Activated CD8-positive, alpha-beta memory T cell treated with anti-CD3 and anti-CD28 coated beads for 36 hours (primary cell): ENCODE measurements at regions not wholly inside any gene's neighbourhood (a gene's known extent, or its start where the extent isn't known, plus 50 kb on each side); places are given as distances from the start of the nearest gene placed in this dataset.

Experiments used
- CTCF ChIA-PET: fragments of 350-600 bp; sonication (Branson Sonifier 250); formaldehyde crosslinking; loops from one replicate; lab custom pipeline; 2021; ENCODE audit warnings: antibody characterized with exemption; lab: Charles Lee
- POLR2A ChIA-PET: fragments of 350-600 bp; sonication (Branson Sonifier 250); formaldehyde crosslinking; loops from one replicate; lab custom pipeline; 2021; ENCODE audit warnings: antibody characterized with exemption; lab: Charles Lee

DNA sequence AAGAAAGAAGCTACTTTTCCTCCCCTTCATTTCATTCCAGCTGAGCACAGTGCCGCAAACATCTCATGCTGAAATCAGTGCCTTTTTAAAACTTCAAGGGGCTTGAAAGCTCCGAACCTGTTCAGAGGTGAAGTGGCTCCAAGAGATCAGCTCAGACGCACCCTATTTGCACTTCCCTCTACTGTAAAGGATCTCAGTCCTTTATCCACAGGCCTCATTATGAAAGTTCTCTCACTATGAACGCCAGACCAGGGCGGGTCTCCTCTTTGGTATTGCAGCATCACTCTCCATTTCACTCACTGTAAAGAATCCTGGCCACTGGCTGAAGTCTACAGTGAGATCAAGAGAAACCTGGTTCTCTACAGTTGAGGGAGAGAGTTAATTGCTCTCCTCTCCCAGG lies 232.7 kb upstream of the POU3F2 start:
- ChIA-PET CTCF (no interaction called here), POLR2A (no interaction called here)

DNA sequence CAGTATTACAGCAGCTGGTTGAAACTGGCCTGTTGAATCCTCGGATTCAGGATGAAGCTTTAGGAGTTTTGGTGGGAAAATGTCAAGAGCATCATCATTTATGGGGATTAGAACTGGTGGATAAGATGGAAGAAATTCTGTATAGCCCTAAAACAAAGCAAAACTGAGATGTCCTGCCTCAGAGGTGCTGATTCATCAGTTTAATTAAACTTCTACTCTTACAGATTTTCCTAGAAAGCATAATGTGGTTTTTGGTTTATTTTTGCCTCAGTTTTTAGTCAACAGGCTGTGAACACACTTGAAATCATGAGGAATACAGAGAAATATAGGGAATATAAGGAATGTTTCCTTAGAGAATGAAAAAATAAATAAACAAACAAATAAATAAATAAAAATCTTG lies 228.7 kb upstream of the POU3F2 start:
- ChIA-PET CTCF (no interaction called here), POLR2A (no interaction called here)

DNA sequence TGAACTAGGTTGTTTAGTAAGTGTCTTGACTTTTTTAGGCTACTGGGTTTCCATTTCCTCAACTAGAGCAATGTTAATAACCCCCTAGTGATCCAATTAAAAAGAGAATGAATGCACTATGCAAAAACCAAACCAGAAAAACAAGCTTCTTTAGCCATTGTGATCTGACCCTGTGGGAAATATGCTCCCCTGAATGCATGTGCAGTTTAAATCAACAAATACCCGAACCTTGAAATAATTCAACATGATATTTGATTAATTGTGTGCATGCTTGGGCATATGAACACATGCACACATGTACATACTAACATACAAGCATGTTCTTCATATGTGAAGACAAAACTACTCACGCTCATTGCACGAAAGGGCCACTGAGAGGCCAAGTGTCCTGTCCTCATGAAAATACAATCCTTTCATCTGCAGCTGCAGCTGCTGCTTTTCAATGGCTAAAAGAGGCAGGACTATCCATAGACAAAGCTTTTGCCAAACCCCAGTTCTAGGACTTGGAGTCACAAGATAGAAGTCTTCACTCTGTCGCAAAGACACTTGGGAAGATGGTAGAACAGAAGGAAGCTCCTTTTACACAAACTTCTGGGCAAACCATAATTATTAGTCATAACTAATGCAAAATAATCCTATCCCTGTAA lies 207.1 kb upstream of the POU3F2 start:
- ChIA-PET POLR2A (no interaction called here), CTCF (no interaction called here)

- ChIA-PET POLR2A (no interaction called here), CTCF (no interaction called here)
Measured at GRCh38 chr6:98633886-98634285, 200.5 kb upstream of the POU3F2 start.

GRCh38 chr6:98634569-98634968 lies 199.8 kb upstream of the POU3F2 start:
- CTCF ChIA-PET: no interaction called here
- POLR2A ChIA-PET: no interaction called here

- CTCF ChIA-PET: no interaction called here
Measured at GRCh38 chr6:98635191-98635590, 199.2 kb upstream of the POU3F2 start.

DNA sequence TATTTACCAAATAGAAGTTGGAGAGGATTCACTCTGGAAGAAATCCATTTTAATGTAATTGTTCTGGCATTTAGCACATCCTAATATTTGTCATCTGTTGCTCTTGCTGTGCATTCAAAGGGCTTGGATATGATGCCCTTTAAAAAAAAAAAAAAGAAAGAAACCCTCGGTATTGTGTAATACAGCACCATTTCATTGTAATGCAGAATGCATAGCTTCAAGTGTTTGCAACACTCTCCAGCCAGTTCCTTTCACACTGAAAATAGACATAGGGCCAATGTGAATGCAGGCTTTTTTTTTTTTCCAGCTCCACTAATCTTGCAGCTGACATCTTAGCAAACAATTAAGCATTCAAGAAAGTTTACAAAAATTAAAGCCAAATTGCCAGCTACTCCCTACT lies 197.4 kb upstream of the POU3F2 start:
- CTCF ChIA-PET: interaction anchor here (1.0 kb wide), 1 partner anchor 8 kb away, joined by 3 read pairs; no protein-coding TSS in a partner anchor
- POLR2A ChIA-PET: no interaction called here

More at GRCh38 chr6:98635191-98635590, 199.2 kb upstream of the POU3F2 start:
- POLR2A ChIA-PET: no interaction called here

- ChIA-PET POLR2A (no interaction called here), CTCF (no interaction called here)
Measured at GRCh38 chr6:98639089-98639635, 195.2 kb upstream of the POU3F2 start.

DNA sequence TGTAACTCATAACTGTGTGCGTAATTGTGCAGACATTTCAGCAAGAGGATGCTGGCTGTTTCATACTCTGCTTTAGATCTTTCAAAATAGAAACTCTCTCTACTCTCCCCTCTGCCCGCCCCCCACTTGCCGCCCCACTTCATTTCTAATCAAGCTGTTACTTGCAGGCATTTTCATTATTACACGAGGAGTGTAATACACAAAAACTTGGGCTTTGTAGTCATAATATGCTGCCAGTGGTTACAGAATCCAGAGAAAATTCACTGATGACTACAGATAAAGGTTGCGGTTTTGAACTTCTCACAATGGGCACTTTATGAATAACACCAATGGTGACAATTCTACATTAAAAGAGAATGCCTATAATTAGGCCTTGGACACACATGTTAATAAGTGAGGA lies 194.0 kb upstream of the POU3F2 start:
- ChIA-PET CTCF (no interaction called here), POLR2A (no interaction called here)

DNA sequence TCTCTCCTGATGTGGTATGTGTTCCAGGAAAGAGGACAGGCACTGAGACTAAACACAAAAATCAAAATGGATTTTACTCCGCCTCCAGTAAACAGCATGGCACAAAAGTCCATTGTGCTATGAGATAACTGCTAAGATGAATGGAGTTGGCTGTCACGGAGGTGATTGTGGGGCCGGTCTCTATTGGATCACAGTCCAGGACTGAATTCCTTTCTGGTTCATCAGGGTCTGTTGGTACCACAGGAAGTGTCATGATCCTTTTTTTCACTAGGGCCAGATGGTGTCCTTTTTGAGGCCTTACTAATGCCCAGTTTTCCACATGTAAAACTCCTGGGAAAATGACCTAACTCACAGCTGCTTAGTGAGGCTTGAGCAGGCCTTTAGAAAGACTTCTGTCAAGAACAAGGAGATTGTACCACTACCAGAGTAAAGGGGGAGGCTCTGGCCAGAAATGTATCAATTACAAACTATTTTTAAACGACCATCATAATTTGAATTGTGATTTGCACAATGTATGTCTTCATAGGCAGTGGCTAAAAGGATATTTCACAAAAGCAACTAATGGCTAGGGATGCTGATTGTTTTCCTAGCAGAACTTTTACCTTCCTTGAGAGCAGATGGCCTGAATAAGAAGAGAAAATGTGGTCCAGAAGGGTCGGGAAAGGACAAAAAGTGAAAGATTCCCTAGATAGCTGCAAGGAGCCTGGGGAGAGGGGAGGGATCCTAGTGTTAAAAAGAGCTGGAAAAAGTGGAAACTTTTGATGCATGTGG lies 192.2 kb upstream of the POU3F2 start:
- ChIA-PET POLR2A (no interaction called here), CTCF (no interaction called here)

GRCh38 chr6:98644063-98644462 lies 190.3 kb upstream of the POU3F2 start:
- ChIA-PET POLR2A (no interaction called here), CTCF (no interaction called here)

GRCh38 chr6:98648211-98648914 lies 186.0 kb upstream of the POU3F2 start:
- POLR2A ChIA-PET: no interaction called here
- CTCF ChIA-PET: no interaction called here

- ChIA-PET POLR2A (no interaction called here), CTCF (no interaction called here)
Measured at GRCh38 chr6:98650941-98651340, 183.4 kb upstream of the POU3F2 start.

GRCh38 chr6:98653179-98653578 lies 181.2 kb upstream of the POU3F2 start:
- ChIA-PET POLR2A (no interaction called here), CTCF (no interaction called here)

DNA sequence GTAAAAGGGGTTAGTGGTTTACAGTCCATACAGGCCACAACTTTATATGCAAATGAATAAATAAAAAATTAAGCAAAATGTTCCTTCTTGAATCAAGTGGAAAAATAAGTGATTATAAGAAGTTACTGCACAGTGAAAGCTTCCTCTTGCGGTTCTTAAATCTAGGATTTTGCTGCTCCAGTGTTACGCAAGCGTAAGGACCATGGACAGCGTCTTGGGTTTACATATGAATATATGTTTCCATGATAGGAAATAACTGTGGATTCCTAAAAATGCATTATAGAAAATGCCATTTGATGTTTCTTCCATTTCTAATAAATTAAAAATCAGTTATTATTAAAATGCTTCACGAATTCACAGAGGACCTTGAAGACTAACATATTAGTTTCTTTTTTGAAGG lies 176.6 kb upstream of the POU3F2 start:
- CTCF ChIA-PET: no interaction called here
- POLR2A ChIA-PET: no interaction called here

DNA sequence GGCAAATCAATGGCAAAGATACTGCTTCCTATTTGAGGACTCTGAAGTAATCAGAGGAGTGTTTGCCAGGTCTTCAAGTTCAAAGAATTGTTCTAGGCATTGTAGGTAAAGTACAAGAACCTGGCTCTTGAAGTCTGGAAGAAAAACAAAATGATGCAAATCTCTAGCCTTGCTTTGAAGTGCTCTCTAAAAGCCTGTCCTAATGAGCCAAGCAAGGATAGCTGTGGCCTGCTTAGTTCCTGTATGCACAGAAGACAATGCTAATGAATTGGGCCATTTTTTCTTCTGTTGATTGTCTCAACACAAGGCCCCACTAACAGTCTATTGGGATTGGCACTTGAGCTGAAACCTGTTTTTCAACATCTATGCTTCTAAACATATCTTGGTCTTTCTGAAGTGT lies 165.0 kb upstream of the POU3F2 start:
- CTCF ChIA-PET: no interaction called here
- POLR2A ChIA-PET: no interaction called here

- ChIA-PET CTCF (no interaction called here), POLR2A (no interaction called here)
Measured at GRCh38 chr6:98670045-98670746, 164.2 kb upstream of the POU3F2 start.

DNA sequence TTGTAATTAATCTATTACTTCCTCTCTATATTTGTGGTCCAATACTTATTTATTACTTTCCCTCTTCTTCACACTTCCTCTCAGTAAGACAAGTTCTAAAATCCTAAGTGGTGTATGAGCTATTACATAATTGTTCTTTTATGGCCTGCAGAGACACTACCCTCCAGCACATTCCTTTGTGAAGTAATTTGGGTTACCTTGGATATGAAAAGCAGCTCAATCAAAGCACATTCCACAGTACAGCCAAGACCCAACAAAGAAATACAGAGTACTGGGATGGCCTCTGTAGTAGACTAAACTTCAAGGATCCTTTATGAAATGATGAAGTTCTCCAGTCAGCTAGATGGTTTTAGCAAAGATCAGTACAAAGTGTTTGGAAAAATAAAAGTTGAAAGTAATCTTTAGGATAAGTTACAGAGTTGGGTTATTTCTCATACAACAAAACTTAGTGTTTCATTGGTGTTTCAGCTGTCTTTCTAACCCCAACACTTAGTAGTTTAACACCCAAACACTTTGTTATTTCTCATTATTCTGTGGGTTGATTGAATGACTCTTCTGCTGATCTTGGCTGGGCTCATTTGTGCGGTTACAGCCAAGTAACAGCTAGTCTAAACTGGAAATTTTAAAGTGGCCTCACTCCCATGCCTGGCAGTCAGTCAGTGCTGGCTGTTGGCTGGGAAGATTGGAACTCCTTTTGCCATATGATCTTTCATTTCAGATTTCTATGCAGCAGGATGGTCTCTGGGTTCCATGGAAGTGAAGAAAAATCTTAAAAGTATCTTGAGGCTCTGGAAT lies 161.5 kb upstream of the POU3F2 start:
- POLR2A ChIA-PET: no interaction called here
- CTCF ChIA-PET: no interaction called here

GRCh38 chr6:98678481-98678880 lies 155.9 kb upstream of the POU3F2 start:
- ChIA-PET CTCF (no interaction called here), POLR2A (no interaction called here)
